A549 (cell line): ENCODE measurements at regions not wholly inside any gene's neighbourhood (a gene's known extent, or its start where the extent isn't known, plus 50 kb on each side); places are given as distances from the start of the nearest gene placed in this dataset.

Experiments
- ATAC-seq, 2 experiments: fragments of 200-7000 bp in 1 of 2; fragments of >200 bp in 1 of 2; cut with Nextera tagmentation in 1 of 2; cut with Tn5 transposase in 1 of 2; 3 replicates each; pipeline versions ENCODE4 v1.8.0 to v1.9.1; 2018 to 2020; ENCODE audit warnings: mild to moderate bottlenecking in 1 of 2, moderate library complexity in 1 of 2
- CTCF ChIA-PET: fragments of 300-600 bp; sonication (Branson Sonifier 250); formaldehyde crosslinking; extraction: SDS; loops from one replicate; lab custom pipeline; 2021; ENCODE audit warnings: antibody characterized with exemption, inconsistent platforms; lab: Yijun Ruan, JAX
- POLR2A ChIA-PET: fragments of 350-600 bp; formaldehyde crosslinking; extraction: SDS; loops from one replicate; lab custom pipeline; 2021; ENCODE audit warnings: antibody characterized with exemption, inconsistent platforms; lab: Yijun Ruan, JAX
- DNase-seq, 2 experiments: peaks; one replicate each; pipeline versions ENCODE4 v3.0.0 to v3.0.0-alpha.2; 2011 to 2016; ENCODE audit warnings: low read depth in 1 of 2, low spot score in 1 of 2
- FAIRE-seq: peaks from 2 replicates; lab custom pipeline; 2011; peaks lifted over from hg19 to GRCh38; lab: Jason Lieb, UNC
- H3K27ac ChIP-seq, 2 experiments: fragments of >200 bp; sonication (Bioruptor Twin); formaldehyde crosslinking; 3 replicates each; pipeline ENCODE4 v1.5.1; 2016 to 2017
- H3K4me1 ChIP-seq: fragments of >200 bp; sonication (Bioruptor Twin); formaldehyde crosslinking; 3 replicates; pipeline ENCODE4 v1.6.1; 2016
- H3K4me2 ChIP-seq: fragments of >200 bp; sonication (Bioruptor Twin); formaldehyde crosslinking; 3 replicates; pipeline ENCODE4 v1.6.1; 2016
- H3K4me3 ChIP-seq: fragments of >200 bp; sonication (Bioruptor Twin); formaldehyde crosslinking; 3 replicates; pipeline ENCODE4 v1.5.1; 2016
- H3K9me3 ChIP-seq: fragments of >200 bp; sonication (Bioruptor Twin); formaldehyde crosslinking; 3 replicates; pipeline ENCODE4 v1.6.1; 2016
- ATOH8 ChIP-seq: fragments of 250-450 bp; sonication (Bioruptor Pico); IDR thresholded peaks from 2 replicates; pipeline ENCODE4 v1.5.0; 2020; ENCODE audit warnings: low read depth, mild to moderate bottlenecking, moderate library complexity
- BCL3 ChIP-seq: fragments of >200 bp; sonication (Bioruptor Twin); formaldehyde crosslinking; IDR thresholded peaks from 3 replicates; pipeline ENCODE4 v1.6.1; 2016
- CBX2 ChIP-seq: fragments of 200-600 bp; sonication (generic); IDR thresholded peaks from 2 replicates; pipeline ENCODE4 v1.6.1; 2016; ENCODE audit warnings: low read depth, mild to moderate bottlenecking, borderline replicate concordance
- CEBPB ChIP-seq, 2 experiments: fragments of >200 bp in 1 of 2; sonication (Bioruptor Twin) in 1 of 2; formaldehyde crosslinking in 1 of 2; IDR thresholded peaks; 2 replicates each; pipeline ENCODE4 v1.6.1; 2012 to 2016
- CTCF ChIP-seq: fragments of >200 bp; sonication (Bioruptor Twin); formaldehyde crosslinking; IDR thresholded peaks from 3 replicates; pipeline ENCODE4 v1.5.1; 2016
- E2F6 ChIP-seq: IDR thresholded peaks from 2 replicates; pipeline ENCODE4 v1.6.1; 2012; ENCODE audit warnings: low read depth, borderline replicate concordance
- EHMT2 ChIP-seq: fragments of 200-600 bp; sonication (generic); IDR thresholded peaks from 2 replicates; pipeline ENCODE4 v1.6.1; 2016; ENCODE audit warnings: antibody characterized with exemption, low read depth, mild to moderate bottlenecking, moderate library complexity
- FOSB ChIP-seq: fragments of 250-450 bp; sonication (Bioruptor Pico); IDR thresholded peaks from 2 replicates; pipeline ENCODE4 v1.5.0; 2020; ENCODE audit warnings: mild to moderate bottlenecking, moderate library complexity
- GATA3 ChIP-seq: IDR thresholded peaks from 2 replicates; pipeline ENCODE4 v1.6.1; 2012; ENCODE audit warnings: borderline replicate concordance
- HOXA7 ChIP-seq: fragments of 250-450 bp; sonication (Bioruptor Pico); IDR thresholded peaks from 2 replicates; pipeline ENCODE4 v1.5.0; 2020; ENCODE audit warnings: mild to moderate bottlenecking, moderate library complexity
- HOXB13 ChIP-seq: fragments of 250-450 bp; sonication (Bioruptor Pico); IDR thresholded peaks from 2 replicates; pipeline ENCODE4 v1.5.0; 2020; ENCODE audit warnings: low read depth, mild to moderate bottlenecking, moderate library complexity
- MAX ChIP-seq: IDR thresholded peaks from 2 replicates; pipeline ENCODE4 v1.6.1; 2012
- NPAS2 ChIP-seq: fragments of 250-450 bp; sonication (Bioruptor Pico); IDR thresholded peaks from 2 replicates; pipeline ENCODE4 v1.8.0; 2022; ENCODE audit warnings: mild to moderate bottlenecking, moderate library complexity, borderline replicate concordance
- NR3C1 ChIP-seq: fragments of >200 bp; sonication (Bioruptor Twin); formaldehyde crosslinking; IDR thresholded peaks from 3 replicates; pipeline ENCODE4 v1.6.1; 2017
- PBX3 ChIP-seq: IDR thresholded peaks from 2 replicates; pipeline ENCODE4 v1.6.1; 2012
- PHF8 ChIP-seq: fragments of 200-600 bp; sonication (generic); IDR thresholded peaks from 2 replicates; pipeline ENCODE4 v1.6.1; 2016; ENCODE audit warnings: low read depth, mild to moderate bottlenecking, antibody characterized with exemption, moderate library complexity, borderline replicate concordance
- POLR2AphosphoS2 ChIP-seq: conservative IDR thresholded peaks from 2 replicates; pipeline ENCODE4 v1.6.1; 2012; ENCODE audit warnings: low read length, improper control_type of control experiment, inconsistent platforms
- RAD21 ChIP-seq, 2 experiments: fragments of >200 bp in 1 of 2; sonication (Bioruptor Twin) in 1 of 2; formaldehyde crosslinking in 1 of 2; IDR thresholded peaks in 1 of 2; conservative IDR thresholded peaks in 1 of 2; 2 replicates in 1 of 2; 3 replicates in 1 of 2; pipeline ENCODE4 v1.6.1; 2012 to 2018; ENCODE audit warnings: inconsistent platforms in 1 of 2
- SMC3 ChIP-seq: fragments of >200 bp; sonication (Bioruptor Twin); formaldehyde crosslinking; IDR thresholded peaks from 3 replicates; pipeline ENCODE4 v1.6.1; 2018; ENCODE audit warnings: inconsistent platforms
- TP53 ChIP-seq: fragments of 250-450 bp; sonication (Bioruptor Pico); IDR thresholded peaks from 2 replicates; pipeline ENCODE4 v1.5.0; 2021; ENCODE audit warnings: mild to moderate bottlenecking, moderate library complexity
- ZFP36 ChIP-seq: fragments of 450-650 bp; IDR thresholded peaks from 2 replicates; pipeline ENCODE4 v1.6.1; 2014; ENCODE audit warnings: borderline replicate concordance; ENCODE audit not compliant: partially characterized antibody
- ZNF302 ChIP-seq: fragments of 250-450 bp; sonication (Bioruptor Pico); IDR thresholded peaks from 2 replicates; pipeline ENCODE4 v1.9.0; 2021; ENCODE audit warnings: inconsistent platforms, mild to moderate bottlenecking, moderate library complexity
- WGBS: methylation state at CpG from one replicate; pipeline ENCODE4 v1.1.6; 2017; ENCODE audit errors: missing lambda C conversion rate; 5-methylcytosine and 5-hydroxymethylcytosine counted together

GRCh38 chr12:82015623-82016347, 256.6 kb upstream of the PPFIA2 start:
- H3K4me1 ChIP-seq, result no peaks in the 10 kb centered on the region
- ATAC-seq (no peak), DNase-seq (no peak), FAIRE-seq (no peak)
- POLR2A ChIA-PET, result no interaction called here
- H3K4me3 ChIP-seq, result no peak overlapping the region
- H3K4me2 ChIP-seq, result no peak overlapping the region
- TF ChIP-seq TP53 (CRISPR knock-in tag) (no peak), MAX (no peak), PHF8 (no peak), ZFP36 (no peak), SMC3 (no peak), PBX3 (no peak), NPAS2 (CRISPR knock-in tag) (no peak), CTCF (no peak), GATA3 (no peak), POLR2AphosphoS2 (no peak), EHMT2 (no peak), BCL3 (no peak), HOXA7 (CRISPR knock-in tag) (no peak), CEBPB (IDR thresholded peaks at IDR 0.05) (no peak)
- H3K27ac ChIP-seq, result no peak overlapping the region
- H3K9me3 ChIP-seq, result no peaks in the 10 kb centered on the region; the same call in 2 of the 3 replicates
- 34% methylated on average over 1 of the region's 1 CpG for WGBS
- CTCF ChIA-PET, result interaction anchor here (0.6 kb wide), 1 partner anchor 118 kb away, joined by 3 read pairs; no protein-coding TSS in a partner anchor

- TF ChIP-seq ATOH8 (CRISPR knock-in tag) (no peak), ZNF302 (CRISPR knock-in tag) (no peak), HOXB13 (CRISPR knock-in tag) (no peak), CBX2 (no peak), SMC3 (no peak), RAD21 (conservative IDR thresholded peaks at IDR 0.05 in 1 of 2, IDR thresholded peaks at IDR 0.05 in 1 of 2) (no peak), E2F6 (no peak), NR3C1 (no peak), FOSB (CRISPR knock-in tag) (no peak)
- Histone ChIP-seq H3K9me3 (no peaks in the 10 kb centered on the region), H3K4me2 (no peak overlapping the region), H3K4me3 (no peak overlapping the region), H3K27ac (no peak overlapping the region), H3K4me1 (no peaks in the 10 kb centered on the region)
- POLR2A ChIA-PET, result no interaction called here
- no peak for FAIRE-seq
- DNase-seq, result no peak
- ATAC-seq, result no peak
- 29% methylated on average over 4 of the region's 4 CpGs for WGBS
- CTCF ChIA-PET, result no interaction called here
Observed at GRCh38 chr12:82012176-82012575, 253.0 kb upstream of the PPFIA2 start.
